ENCODE measurements at regions not wholly inside any gene's neighbourhood (a gene's known extent, or its start where the extent isn't known, plus 50 kb on each side); places are given as distances from the start of the nearest gene placed in this dataset.
"Not testable (repeated sequence)": the region's sequence is repeated elsewhere in the genome, so short reads cannot be mapped to it uniquely, and the experiment has no call there.

- DNase-seq (ENCODE audit: low read depth in 4 of 4, low spot score in 1 of 4) = no peak
Measured at GRCh38 chr9:85108746-85109145, 439.2 kb downstream of the NTRK2 start.

DNA sequence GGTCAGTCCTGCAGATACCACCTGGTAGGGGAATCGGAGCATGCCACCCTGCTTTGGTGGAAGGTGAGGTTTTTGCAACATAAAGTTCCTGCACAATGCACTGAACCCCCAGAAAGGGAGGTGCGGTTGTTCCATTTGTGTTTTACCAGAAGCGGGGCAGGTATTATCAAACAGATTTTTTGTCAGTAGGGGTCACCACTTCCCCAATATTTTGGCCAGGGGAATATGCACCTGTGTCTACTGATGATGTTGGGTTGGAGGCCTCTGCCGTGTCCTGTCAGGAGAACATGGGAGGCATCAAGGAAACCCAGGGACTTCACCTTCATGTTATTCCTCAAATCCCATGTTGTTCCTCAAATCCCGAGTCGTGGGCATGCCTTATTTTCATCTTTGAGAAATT is 438.7 kb downstream of the NTRK2 start:
- DNase-seq (ENCODE audit: low read depth in 4 of 4, low spot score in 1 of 4) = no peak

DNA sequence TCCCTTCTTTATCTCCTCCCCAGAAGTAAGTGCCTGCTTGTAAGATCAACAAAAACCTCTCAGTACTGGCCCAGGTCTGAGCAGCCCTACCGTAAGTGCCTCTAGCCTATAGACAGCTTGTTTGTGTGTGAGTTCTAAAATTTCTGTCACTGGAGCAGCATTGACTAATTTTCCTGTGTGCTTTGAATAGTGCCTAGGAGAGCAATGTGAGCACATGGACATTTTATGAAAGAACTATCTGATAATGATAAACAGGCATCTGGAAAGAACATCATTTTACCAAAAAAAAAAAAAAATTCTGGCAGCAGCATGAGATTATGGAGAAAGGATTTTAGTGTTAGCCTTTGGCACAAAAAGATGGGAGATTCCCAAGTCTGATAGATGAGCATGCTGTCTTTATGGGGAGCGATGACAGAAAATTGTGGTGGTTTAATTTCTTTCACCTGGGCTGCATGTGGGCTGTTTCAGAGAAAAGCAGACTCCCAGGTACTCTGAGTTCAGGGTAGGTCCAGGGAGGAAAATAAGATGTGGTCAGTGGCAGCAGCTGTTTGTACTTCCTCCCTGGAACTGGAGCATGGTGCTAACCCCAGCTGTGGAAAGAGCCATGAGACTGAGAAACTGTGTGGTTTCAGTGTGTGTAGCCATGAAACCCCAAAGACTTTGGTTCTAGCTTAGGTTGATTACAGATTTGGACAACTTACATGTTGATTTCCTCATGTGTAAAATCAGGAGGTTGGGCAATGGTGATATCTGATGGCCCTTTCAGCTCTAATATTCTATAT is 419.9 kb downstream of the NTRK2 start:
- no peak for DNase-seq (ENCODE audit: low read depth in 4 of 4, low spot score in 1 of 4)

DNA sequence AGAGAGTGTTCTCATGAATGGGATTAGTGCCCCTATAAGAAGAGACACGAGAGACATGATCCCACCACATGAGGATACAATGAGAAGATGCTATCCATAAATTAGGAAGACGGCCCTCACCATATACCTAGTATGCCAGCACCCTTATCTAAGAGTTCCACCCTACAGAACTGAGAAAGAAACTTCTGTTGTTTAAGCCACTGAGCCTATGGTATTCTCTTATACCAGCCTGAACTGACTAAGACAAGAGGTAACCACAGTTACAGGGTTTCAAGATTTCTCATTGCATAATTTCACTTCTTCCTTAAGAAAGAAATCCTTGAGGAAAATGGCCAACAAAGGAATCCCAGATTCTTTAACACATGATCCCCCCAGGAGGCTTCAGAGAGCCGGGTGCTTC is 412.4 kb downstream of the NTRK2 start:
- no peak for DNase-seq (ENCODE audit: low read depth in 4 of 4, low spot score in 1 of 4)

GRCh38 chr9:85079349-85079748 is 409.8 kb downstream of the NTRK2 start:
- DNase-seq (ENCODE audit: low read depth in 4 of 4, low spot score in 1 of 4) = no peak

DNA sequence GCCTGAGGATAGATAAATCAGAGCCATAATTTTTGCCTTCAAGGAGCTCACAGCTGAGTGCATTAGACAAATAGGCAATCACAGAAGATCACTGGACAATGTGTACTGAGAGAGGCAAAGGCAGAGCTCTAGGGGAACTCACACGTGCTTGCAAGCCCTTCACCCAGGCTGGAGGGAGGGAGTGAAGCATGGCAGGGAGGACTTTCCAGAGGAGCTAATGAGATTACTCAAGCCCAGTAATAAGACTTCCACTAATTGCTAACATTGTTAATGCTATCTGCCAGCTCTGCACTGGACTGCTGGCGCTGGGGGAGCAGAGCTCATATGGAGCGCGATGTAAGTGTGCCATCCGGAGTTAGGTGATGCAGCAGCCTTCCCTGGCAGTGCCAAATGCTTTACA is 408.4 kb downstream of the NTRK2 start:
- DNase-seq (ENCODE audit: low read depth in 4 of 4, low spot score in 1 of 4) = no peak

GRCh38 chr9:85077146-85077545 is 407.6 kb downstream of the NTRK2 start:
- DNase-seq (ENCODE audit: low read depth in 4 of 4, low spot score in 1 of 4) = not testable (repeated sequence)
